GM19372 (cell line): ENCODE measurements at regions not wholly inside any gene's neighbourhood (a gene's known extent, or its start where the extent isn't known, plus 50 kb on each side); places are given as distances from the start of the nearest gene placed in this dataset.

Experiments
- ATAC-seq: cut with Tn5 transposase; IDR thresholded peaks from one replicate; pipeline ENCODE4 v1.9.1; 2021; ENCODE audit warnings: mild to moderate bottlenecking, low read depth, moderate library complexity; ENCODE audit not compliant: unreplicated experiment

DNA sequence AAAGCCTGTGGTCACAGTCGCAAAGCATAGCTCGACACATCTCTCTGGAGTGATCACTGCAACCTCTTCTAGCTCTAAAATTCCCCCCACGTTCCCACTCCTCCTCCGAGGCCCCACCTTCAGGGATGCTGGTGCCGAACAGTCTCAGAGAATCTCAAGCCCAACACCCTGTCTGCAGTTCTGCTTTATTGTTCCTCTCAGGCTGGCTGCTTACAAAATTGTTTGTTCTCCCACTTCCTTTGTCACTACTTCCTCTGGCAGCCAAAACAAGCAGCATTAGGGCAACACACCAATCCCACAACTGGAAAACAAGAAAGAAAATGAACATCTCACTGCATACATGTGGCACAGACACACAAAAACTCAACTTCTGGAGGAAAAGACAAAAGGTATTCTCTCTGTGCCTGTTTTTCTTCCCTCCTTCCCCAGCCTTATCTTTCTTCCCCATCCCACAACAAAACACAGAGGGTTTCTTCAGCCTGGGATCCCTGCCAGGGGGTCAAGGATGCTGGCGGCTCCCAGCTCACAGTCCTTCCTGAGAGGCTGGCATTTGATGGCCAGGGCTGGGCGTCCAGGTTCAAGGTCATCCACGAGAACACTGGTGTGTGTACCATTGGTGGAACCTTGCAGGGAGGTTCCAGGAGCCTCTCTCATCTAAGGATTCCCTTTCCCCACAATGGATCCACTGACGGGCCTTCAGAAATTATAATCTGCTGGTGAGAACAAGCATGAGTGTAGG is 108.4 kb downstream of the TMCO5A start:
- no peak for ATAC-seq

DNA sequence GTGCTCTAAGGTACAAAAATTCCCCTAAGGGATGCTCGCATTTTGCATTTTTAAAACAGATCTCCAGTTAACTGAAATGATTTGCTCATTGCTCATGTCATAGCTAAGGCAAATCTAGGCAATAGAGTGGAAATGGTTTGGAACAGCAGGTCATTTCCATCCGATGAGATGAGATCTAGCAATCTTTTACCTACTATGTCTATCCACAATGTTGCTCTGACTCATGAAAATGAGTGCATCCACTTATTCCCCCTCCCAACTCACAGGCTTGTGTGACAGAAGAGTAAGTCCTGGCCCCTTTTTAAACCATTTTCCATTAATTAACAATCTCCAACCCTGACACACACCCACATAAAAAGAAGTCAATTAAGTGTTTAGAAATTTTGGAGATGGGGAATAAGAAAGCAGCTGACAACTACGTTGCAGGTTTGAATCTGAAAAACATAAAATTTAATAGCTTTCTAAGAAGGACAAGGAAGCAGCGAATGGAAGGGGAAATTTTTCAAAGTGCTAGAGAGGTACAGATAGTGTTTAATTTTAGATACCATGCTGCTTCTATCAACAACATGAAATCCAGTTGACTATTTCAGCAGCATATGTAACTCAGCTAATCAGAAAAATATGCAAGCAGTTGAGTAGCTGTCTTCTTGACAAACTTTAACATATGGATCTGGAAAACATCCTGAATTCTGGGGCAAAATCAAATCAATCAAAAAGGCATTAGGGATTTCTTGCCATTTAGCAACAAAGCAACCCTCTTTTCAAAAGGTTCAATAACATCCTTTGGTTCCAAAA is 112.0 kb downstream of the TMCO5A start:
- no peak for ATAC-seq

DNA sequence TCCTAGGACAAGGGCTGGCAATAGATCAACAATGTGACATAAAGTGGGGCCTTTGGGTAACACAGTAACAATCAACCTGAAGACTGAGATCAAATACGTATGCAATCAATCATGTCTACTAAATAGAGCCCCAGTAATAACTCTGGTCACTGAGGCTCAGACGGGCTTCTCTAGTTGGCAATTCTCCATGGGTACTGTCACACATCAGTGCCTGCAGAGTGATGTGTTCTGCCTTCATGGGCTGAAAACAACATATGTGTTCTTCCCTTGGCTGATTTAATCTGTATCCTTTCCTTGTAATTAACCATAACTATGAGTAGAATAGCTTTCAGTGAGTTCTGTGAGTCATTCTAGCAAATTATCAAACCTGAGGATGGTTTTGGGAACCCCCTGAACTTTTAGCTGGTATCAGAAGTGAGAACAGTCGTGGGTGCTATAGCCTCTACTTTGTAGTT is 113.6 kb downstream of the TMCO5A start:
- no peak for ATAC-seq

DNA sequence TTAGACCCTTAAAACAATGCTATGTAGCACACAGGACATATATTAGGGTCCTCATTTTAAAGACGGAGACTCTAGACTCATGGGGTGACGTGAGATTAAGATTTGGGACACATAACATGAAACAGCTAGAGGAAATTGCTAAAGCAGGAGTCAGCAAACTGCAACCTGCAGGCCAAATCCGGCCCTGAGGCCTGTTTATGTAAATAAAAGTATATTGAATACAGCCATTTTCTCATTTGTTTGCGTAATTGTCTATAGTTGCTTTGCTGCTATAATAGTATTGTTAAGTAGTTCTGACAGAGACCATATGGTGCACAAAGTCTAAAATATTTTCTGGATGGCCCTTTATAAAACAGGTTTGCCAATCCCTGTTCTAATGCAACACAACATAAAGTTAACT is 115.5 kb downstream of the TMCO5A start:
- no peak for ATAC-seq

DNA sequence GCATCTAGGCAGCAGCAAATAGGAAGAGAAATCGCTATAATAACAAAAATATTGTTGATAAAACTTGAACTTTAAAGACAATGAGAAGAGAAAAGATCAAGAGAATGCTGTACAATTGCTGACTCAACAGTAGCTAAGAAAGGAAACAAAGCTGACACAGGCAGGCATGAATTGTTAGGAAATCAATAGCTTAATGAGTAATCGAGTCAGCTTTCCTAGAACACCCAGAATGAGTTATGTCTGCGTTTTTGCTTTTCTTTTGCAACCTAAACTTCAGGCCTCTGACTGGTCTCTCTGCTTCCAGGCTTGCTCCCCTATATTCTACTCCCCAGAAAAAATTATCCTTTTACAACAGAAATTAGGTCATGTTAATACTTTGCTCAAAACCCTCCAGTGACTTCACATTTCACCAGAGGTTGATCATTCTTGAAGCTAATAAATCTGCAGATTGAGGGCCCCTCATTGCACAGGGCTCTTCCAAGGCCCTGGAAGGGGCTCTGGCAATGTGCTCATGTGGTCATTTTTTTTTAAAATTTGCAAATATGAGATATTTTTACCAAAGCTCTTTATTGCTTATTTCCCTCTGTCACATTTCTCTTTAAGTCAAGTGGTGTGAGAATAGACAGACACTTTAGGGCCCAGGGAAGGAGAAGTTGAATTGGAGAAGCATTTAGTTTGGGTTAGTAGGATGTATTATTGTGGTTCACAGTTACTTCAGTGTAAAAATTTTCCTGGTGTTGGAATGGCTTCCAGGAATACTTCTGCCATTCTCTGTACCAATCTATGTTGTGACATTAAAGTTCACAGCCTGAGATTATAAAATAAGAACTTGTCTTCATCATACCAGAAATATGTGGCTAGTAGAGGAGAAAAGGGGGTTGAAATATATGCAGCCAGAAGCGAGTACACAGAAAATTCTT is 116.3 kb downstream of the TMCO5A start:
- ATAC-seq = no peak

DNA sequence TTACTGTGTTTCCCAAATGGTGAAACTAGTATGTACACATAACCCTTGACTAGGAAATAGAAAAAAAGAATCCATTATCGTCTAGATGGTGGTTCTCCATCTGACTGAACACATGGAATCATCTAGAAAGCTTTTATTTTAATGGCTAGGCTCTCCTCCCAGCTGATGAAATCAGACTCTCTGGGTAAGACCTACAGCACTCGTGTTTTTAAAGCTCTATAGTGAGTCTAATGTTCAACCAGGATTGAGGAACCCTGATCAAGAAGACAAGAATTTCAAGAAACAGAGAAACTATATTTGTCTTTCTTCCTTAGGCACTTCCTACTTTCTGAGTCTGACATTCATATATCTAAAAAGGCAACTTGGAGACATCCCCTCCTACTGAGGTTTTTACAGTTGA is 118.8 kb downstream of the TMCO5A start:
- no peak for ATAC-seq

DNA sequence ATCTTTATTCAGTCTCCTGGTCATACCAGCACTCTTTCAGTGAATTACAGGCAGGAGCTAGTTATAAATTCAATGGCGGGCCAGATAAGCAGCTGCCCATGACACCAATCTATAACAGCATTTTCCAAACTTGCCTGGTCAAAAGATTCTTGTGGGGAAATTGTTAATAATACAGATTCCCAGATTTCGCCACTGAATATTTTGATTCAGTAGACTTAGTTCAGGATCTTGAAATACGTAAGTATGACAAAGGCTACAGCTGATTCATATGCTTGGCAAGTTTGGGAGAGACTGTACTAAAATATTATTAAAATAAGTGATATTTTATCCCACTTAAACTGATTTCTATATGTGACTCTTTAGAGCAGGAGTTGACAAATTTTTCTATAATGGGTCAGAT is 119.3 kb downstream of the TMCO5A start:
- no peak for ATAC-seq

DNA sequence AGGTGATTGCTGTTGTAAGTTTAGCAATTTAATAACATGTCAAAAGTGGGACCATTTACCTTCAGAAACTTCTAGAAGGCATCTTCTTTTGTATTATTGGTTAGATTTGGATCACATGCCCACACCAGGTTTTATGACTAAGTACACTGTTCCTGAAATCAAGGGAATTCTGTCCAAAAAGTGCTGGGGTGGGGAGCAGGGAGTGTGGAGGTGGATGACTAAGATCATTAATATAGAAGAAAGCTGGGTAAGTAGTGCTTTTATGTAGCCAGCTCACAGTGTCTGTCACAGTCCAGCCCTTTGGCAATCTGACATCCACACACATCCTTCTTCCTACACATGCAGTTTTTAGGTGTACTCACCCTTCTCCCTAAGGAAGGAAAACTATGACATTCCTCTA is 120.0 kb downstream of the TMCO5A start:
- ATAC-seq = no peak

DNA sequence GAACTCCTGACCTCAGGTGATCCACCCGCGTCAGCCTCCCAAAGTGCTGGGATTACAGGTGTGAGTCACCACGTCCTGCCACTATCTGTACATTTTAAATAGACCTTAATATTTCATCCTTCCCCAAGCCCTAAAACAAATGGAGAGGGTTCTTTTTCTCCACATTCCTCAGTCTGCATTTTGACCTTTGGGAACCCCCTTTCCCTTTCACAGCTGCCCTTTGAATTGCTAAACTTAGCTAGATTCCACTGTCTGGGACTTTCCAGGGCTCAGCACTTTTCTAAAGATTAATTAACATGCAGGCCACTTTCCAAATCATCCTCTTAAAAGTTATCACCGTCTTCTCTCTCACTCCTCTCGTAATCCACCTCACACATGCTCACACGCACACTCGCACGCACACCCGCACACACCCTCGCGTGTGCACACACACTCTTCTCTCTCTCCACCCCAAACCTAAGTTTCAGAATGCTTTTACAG is 124.2 kb downstream of the TMCO5A start:
- no peak for ATAC-seq

DNA sequence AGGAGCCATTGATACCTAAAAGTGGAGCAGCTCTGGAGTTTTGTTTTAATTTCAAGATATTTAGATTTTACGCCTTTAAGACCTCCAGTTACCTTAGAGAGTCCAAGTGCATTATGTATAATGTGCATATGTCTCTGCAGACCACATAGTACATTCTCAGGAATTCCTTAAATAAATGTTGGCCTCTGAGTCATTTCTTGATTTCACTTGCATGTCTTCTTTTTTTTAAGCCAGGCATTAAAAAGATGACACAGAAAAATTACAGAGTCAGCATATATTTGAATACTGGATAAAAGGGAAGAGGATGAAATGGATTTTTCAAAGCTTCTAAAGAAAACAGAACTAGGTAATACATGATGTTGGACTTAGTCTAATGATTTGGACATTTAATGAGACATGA is 125.2 kb downstream of the TMCO5A start:
- no peak for ATAC-seq

DNA sequence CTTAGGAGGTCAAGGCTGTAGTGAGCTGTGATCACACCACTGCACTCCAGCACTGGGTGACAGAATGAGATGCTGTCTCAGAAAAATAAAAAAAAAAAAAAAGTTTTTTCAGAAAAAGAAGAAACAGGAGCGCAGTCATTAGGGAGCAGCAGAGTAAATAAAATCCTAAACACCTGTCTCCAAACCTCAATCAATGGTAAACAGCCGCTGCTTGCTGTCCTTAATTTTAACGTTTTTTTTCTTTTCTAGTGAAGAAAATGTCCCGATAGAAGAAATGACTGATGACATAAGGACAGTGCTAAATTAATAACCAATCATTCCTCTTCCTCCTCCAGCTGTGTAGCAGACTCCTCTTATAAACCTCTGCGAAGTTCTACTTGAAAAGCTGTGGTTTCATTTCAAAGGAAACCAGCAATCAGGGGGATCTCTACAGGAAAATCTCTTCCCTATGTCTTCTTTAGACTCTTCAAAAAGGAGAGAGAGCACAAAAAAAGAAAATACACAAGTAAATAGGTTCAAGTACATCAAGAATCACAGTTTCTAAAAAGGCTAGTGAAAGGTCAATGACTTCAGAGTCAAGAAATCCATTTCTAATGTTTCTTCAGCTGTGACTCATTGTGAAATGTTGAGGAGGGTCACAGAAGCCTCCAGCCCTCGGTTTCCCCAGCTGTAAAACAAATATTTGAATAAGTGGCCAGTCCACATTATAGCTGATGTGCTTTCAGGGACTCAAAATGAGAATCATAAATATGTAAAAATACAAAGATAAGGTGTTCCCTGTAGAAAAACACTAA is 127.6 kb downstream of the TMCO5A start:
- ATAC-seq = no peak

DNA sequence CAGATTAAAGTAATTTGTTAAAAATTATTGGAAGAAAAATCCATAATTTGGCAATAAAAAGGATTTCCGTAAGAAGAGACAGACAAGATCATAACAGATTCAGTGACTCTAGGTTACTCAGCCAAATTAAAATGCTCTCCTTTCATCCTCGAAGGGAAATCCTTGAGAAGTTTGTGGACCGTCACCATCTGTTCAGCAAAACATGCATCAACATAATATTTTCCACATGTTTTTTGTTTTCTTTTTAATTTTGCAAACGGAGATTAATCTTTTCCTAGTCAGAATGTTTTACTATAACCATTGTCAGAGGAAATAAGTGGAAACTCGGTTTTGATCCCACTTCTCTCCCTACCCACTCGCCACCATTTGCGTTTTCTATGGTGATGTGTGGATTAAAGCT is 128.3 kb downstream of the TMCO5A start:
- no peak for ATAC-seq

DNA sequence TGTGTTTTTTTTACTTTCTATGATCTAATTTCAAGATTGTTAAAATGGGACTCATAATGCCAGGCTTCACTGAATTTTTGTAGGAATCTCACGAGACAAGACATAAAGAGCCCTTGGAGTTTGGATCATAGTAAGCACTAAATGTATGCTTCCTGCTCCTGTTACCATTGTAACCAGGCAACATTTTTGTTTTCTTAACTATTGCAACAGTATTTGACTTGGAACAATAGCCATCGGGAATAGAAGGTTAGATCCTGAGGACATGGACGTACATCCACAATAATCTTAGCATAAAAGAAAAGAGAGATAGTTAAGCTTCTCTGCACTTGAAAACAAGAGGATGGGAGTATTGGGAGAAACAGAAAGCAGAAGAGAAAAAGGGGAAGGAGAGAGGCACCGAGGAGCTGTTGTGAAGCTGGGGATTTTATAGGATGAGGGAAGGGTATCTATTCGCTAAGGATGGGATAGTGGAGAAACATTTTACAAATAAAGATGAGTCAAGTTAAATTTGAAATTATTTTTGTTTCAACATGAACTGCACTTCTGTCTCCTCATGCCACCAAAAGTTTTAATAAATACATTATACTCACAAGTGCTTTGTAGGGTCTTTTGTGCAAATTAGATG is 131.4 kb downstream of the TMCO5A start:
- ATAC-seq = no peak

DNA sequence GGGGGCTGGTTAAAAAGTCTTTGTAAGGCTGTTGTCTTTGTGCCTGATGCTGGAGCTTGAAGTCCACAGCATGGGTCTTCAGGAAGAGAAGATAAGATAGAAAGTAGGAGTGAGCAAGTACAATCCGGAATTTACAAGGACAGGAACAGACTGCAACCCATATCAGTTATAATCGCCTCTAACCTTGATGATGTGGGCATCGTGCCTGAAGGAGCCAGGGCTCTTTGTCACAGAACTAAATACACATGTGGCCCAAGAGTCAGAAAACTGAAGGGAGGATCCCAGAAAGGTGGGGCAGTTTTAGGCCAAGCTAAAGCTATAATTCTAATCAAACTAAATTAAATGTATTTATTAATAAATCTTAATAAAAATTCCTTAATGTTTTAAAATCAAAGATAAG is 132.2 kb downstream of the TMCO5A start:
- ATAC-seq = no peak

DNA sequence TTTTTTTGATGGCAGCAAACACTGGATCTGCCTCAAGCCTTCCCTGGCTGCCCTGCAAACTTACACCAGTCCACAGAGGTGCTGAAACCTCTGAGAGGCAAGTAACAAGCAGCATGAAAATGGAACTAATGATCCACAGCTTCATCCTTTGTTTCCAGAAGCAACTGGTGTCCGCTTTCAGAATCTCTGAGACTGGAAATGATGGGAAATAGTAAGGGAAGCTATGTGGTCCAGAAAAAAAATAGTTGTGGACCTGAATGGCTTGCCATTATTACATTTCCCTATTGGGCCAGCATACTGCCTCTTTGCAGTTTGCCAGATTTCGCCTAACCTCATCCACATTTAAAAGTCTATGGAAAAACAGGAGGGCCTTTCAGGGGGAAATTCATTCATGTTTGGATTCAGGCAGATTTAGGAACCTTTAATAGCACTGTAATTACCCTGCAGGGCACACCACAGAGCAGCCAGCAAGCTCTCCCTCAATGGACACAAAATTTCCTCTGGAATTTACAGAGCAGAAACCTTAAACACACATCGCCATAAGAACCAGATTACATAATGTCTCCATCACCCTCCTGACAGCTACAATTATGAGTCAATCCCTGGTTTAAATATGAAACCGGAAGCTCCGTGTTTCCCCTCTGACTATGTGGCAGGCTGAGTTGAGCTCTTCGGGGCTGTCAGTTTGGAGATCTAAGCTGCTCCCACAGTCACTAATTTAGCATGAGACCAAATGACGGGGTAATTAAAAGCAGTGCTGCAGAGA is 134.4 kb downstream of the TMCO5A start:
- peak; percentile 60 for ATAC-seq

DNA sequence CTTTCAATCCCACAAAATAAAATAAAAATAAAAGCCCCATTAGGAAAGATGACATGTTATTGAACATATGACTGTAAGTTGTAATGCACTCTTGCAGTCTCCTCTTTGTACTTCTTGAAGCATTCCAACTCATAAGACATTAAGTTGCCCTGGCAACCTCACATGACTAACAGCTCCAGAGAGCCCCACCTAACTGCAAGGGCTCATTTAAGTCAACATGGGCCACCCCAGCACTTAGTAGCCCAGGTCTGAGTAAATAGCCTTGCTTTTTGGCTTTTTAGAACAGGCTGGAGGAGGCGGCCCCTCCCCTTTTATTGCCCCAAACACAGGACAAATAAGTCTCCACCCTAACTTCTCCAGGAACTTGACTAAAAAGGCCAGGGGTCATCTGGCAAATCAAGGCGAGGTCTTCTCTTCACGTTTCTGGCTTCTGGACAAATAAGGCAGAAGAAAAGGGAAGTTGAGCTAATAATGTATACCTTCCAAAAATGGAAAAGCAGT is 135.1 kb downstream of the TMCO5A start:
- ATAC-seq = no peak

DNA sequence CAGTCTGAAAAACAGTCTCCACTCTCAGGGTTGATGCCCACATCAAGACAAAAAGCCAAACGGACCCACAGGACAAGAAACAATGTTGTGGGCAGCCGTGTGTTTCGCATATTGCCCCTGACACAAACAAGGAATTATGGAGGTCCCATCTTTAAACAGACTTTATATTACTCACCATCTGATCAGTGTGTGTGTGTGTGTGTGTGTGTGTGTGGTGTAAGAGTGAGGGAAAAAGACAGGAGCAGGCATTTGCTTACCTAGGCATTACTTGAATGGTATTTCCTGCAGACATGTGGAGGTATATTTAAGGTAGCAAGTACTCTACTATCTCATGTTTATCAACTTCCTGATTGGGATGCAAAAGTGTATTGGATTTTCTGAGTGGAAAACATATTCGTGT is 136.3 kb downstream of the TMCO5A start:
- no peak for ATAC-seq

DNA sequence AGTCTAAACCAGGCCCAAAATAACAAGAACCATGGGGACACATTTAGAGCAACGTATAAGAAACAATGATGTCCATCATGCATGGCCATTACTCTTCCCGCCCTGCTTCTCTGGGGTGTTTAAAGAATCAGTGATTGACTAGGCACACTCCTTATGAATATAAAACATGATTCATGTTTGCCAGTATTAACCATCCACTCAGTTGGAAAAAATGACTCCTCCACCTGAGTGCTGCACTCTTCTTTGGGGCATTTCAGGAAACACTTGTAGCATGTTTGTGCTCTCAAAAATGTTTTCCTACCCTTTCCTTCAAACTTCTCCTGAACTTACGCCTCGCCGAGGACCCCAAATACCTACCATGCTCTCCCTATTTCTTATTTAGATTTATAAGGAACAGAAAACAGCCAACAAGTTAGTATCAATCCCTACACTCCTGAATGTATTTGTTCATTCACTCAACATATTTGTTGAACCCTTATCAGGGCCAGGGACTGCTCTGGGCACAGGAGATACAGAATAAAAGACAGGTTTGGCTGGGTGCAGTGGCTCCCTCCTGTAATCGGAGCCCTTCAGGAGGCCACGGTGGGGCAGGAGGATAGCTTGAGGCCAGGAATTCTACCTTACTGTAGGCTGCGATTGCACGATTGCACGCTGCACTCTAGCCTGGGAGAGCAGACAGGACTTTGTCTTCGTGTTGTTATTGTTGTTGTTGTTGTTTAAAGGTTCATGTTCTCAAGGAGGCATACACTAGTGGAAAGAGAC is 137.0 kb downstream of the TMCO5A start:
- ATAC-seq = no peak
